ENCODE measurements at regions not wholly inside any gene's neighbourhood (a gene's known extent, or its start where the extent isn't known, plus 50 kb on each side); places are given as distances from the start of the nearest gene placed in this dataset.
A peak's percentile ranks its signal among the peaks of the same experiment; 100 is the strongest.

GRCh38 chr6:127641905-127642304 is 64.9 kb downstream of the C6orf58 start:
- no peak for FAIRE-seq
- peak in 1 of 2 donors; percentile 1 for DNase-seq (ENCODE audit: low spot score in 2 of 2)
